ENCODE measurements at regions not wholly inside any gene's neighbourhood (a gene's known extent, or its start where the extent isn't known, plus 50 kb on each side); places are given as distances from the start of the nearest gene placed in this dataset.
A peak's percentile ranks its signal among the peaks of the same experiment; 100 is the strongest.

- no peaks in the 10 kb centered on the region for H3K9me3 Mint-ChIP-seq (ENCODE audit: unreplicated experiment)
- no peak overlapping the region for H3K4me3 Mint-ChIP-seq (ENCODE audit: unreplicated experiment)
- no peak overlapping the region for H2AFZ ChIP-seq (ENCODE audit: low read depth, low read length)
- peaks cover 6% of the 10 kb centered on the region for H3K27me3 Mint-ChIP-seq (ENCODE audit: low read depth, unreplicated experiment)
- no peaks in the 10 kb centered on the region for H3K27me3 ChIP-seq (ENCODE audit: insufficient read depth, low read length)
- no peaks in the 10 kb centered on the region for H4K20me1 ChIP-seq (ENCODE audit: insufficient read depth, low read length)
- no peaks in the 10 kb centered on the region for H3K36me3 Mint-ChIP-seq (ENCODE audit: low read depth, unreplicated experiment)
- H3K27ac Mint-ChIP-seq (ENCODE audit: unreplicated experiment), result no peak overlapping the region
- no peak overlapping the region for H3K4me2 ChIP-seq (ENCODE audit: low read length)
- no peaks in the 10 kb centered on the region for H3K4me1 ChIP-seq (ENCODE audit: insufficient read depth, low read length)
- H3K79me2 ChIP-seq (ENCODE audit: insufficient read depth, low read length), result no peaks in the 10 kb centered on the region
- no peaks in the 10 kb centered on the region for H3K4me1 Mint-ChIP-seq (ENCODE audit: low read depth, unreplicated experiment)
- DNase-seq (ENCODE audit: low read depth), result no peak
- FAIRE-seq, result no peak
- H3K9me3 ChIP-seq (ENCODE audit: insufficient read depth, low read depth, low read length), result no peaks in the 10 kb centered on the region
- H3K9ac ChIP-seq (ENCODE audit: low read length), result no peak overlapping the region
- TF ChIP-seq CTCF (IDR thresholded peaks at IDR 0.05; ENCODE audit: insufficient read depth, low read depth, low read length) (no peak), EZH2 (IDR thresholded peaks at IDR 0.05; ENCODE audit: insufficient read depth, low read length) (no peak)
- no peaks in the 10 kb centered on the region for H3K36me3 ChIP-seq (ENCODE audit: insufficient read depth, low read length)
- H3K27ac ChIP-seq (ENCODE audit: low read depth, low read length), result no peak overlapping the region
- H3K4me3 ChIP-seq (ENCODE audit: insufficient read depth, low read depth, low read length), result no peak overlapping the region
These were observed 256.7 kb upstream of the UBASH3B start for GRCh38 chr11:122398851-122399250.

DNA sequence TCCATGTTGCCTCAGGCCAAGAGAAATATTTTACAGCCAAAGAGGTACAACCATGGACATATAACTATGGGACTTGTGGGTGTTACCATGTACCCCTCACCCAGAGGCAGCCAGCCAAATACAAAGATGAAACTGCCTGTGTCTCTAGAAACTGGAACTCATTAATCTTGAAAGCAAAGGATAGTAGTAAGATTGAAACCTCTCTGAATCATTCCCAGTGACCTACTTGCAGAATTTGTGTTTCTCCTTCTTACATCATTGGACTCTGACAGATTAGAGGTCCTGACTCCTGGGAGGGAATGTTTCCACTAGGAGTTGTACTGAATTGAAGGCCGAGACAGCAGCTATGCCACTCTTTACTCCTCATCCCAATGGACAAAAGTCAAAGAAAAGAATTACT, 257.4 kb upstream of the UBASH3B start:
- Histone ChIP-seq H3K4me3 (ENCODE audit: insufficient read depth, low read depth, low read length) (no peak overlapping the region), H4K20me1 (ENCODE audit: insufficient read depth, low read length) (no peaks in the 10 kb centered on the region), H2AFZ (ENCODE audit: low read depth, low read length) (no peak overlapping the region), H3K9me3 (ENCODE audit: insufficient read depth, low read depth, low read length) (no peaks in the 10 kb centered on the region), H3K9ac (ENCODE audit: low read length) (no peak overlapping the region), H3K27ac (ENCODE audit: low read depth, low read length) (no peak overlapping the region), H3K4me1 (ENCODE audit: insufficient read depth, low read length) (no peaks in the 10 kb centered on the region), H3K36me3 (ENCODE audit: insufficient read depth, low read length) (no peaks in the 10 kb centered on the region), H3K4me2 (ENCODE audit: low read length) (no peak overlapping the region), H3K27me3 (ENCODE audit: insufficient read depth, low read length) (no peaks in the 10 kb centered on the region), H3K79me2 (ENCODE audit: insufficient read depth, low read length) (no peaks in the 10 kb centered on the region)
- no peak for TF ChIP-seq CTCF (IDR thresholded peaks at IDR 0.05; ENCODE audit: insufficient read depth, low read depth, low read length)
- TF ChIP-seq EZH2 (IDR thresholded peaks at IDR 0.05; ENCODE audit: insufficient read depth, low read length), result no peak
- FAIRE-seq (no peak), DNase-seq (ENCODE audit: low read depth) (peak; percentile 18)
- H3K36me3 Mint-ChIP-seq (ENCODE audit: low read depth, unreplicated experiment), result no peaks in the 10 kb centered on the region
- H3K27ac Mint-ChIP-seq (ENCODE audit: unreplicated experiment), result peak overlapping the region; percentile 71
- H3K9me3 Mint-ChIP-seq (ENCODE audit: unreplicated experiment), result no peaks in the 10 kb centered on the region
- H3K4me3 Mint-ChIP-seq (ENCODE audit: unreplicated experiment), result no peak overlapping the region
- H3K4me1 Mint-ChIP-seq (ENCODE audit: low read depth, unreplicated experiment), result no peaks in the 10 kb centered on the region
- H3K27me3 Mint-ChIP-seq (ENCODE audit: low read depth, unreplicated experiment), result peaks cover 10% of the 10 kb centered on the region

DNA sequence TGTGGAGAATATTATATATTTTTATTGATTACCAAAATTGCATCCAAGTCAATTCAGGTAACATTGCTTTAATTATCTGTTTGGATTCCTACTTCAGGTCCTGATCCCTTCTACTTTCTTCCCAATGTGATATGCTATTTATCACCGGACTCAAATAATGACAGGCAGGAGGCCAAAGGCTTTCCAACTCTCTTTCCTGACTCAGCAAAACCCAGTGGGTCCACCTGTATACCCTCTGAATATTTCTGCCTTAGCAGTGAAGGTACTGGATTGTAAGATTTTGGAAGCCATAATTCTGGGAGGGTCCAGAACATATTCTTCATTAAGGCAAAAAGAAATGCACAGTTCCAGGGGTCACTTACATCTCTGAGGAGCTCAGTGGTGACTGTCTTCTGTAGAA, 260.2 kb upstream of the UBASH3B start:
- Histone ChIP-seq H3K9me3 (ENCODE audit: insufficient read depth, low read depth, low read length) (no peaks in the 10 kb centered on the region), H3K4me2 (ENCODE audit: low read length) (no peak overlapping the region), H3K27ac (ENCODE audit: low read depth, low read length) (no peak overlapping the region), H3K36me3 (ENCODE audit: insufficient read depth, low read length) (no peaks in the 10 kb centered on the region), H3K4me3 (ENCODE audit: insufficient read depth, low read depth, low read length) (no peak overlapping the region), H4K20me1 (ENCODE audit: insufficient read depth, low read length) (no peaks in the 10 kb centered on the region), H3K79me2 (ENCODE audit: insufficient read depth, low read length) (no peaks in the 10 kb centered on the region), H3K9ac (ENCODE audit: low read length) (no peak overlapping the region), H3K4me1 (ENCODE audit: insufficient read depth, low read length) (no peaks in the 10 kb centered on the region), H2AFZ (ENCODE audit: low read depth, low read length) (no peak overlapping the region), H3K27me3 (ENCODE audit: insufficient read depth, low read length) (no peaks in the 10 kb centered on the region)
- Mint-ChIP-seq H3K4me1 (ENCODE audit: low read depth, unreplicated experiment) (no peaks in the 10 kb centered on the region), H3K4me3 (ENCODE audit: unreplicated experiment) (no peak overlapping the region), H3K36me3 (ENCODE audit: low read depth, unreplicated experiment) (no peaks in the 10 kb centered on the region), H3K27me3 (ENCODE audit: low read depth, unreplicated experiment) (peaks cover 4% of the 10 kb centered on the region), H3K27ac (ENCODE audit: unreplicated experiment) (no peak overlapping the region), H3K9me3 (ENCODE audit: unreplicated experiment) (no peaks in the 10 kb centered on the region)
- no peak for TF ChIP-seq EZH2 (IDR thresholded peaks at IDR 0.05; ENCODE audit: insufficient read depth, low read length)
- no peak for TF ChIP-seq CTCF (IDR thresholded peaks at IDR 0.05; ENCODE audit: insufficient read depth, low read depth, low read length)
- FAIRE-seq (no peak), DNase-seq (ENCODE audit: low read depth) (no peak)

Data from astrocyte (in vitro differentiated cells and primary cell).